NCI-H526 treated with DMSO at 0.1 percent for 48 hours (cell line): ENCODE measurements at regions not wholly inside any gene's neighbourhood (a gene's known extent, or its start where the extent isn't known, plus 50 kb on each side); places are given as distances from the start of the nearest gene placed in this dataset.
"Not testable (repeated sequence)": the region's sequence is repeated elsewhere in the genome, so short reads cannot be mapped to it uniquely, and the experiment has no call there.

Experiments
- DNase-seq: peaks from one replicate; lab custom pipeline; 2025; lab: John Stamatoyannopoulos, UW

- no peak for DNase-seq
Observed at GRCh38 chr9:81344366-81344765, 345.0 kb downstream of the TLE1 start.

GRCh38 chr9:81335879-81336421 is 353.4 kb downstream of the TLE1 start:
- DNase-seq = no peak

GRCh38 chr9:81321551-81321950 is 367.8 kb downstream of the TLE1 start:
- DNase-seq = no peak

DNA sequence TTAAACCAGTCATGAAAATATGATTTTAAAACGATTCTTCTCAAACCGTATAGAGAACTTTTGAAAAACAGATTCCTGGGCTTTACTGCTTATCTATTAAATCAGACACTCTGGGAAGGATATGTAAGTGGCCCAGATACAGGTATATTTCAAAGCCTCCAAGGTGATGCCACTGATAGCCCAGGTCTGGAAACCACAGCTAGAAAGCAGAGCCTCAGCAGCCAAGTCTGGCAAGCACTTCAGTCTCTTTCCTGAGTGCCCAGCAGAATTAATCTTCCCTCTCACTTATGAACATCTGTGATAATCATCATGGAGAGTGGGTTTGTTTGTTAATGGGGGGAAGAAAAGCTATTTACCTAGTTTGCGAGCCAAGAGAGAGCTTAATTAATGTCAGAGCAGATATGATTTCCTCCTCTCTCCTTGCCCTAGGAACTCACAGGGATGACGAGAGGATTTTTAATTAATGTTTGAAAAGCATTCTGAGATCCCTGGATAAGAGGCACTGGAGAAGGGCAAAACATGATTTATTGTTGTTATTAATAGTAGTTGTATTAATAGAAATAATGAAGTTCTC is 368.4 kb downstream of the TLE1 start:
- no peak for DNase-seq

GRCh38 chr9:81318571-81318970 is 370.8 kb downstream of the TLE1 start:
- DNase-seq = no peak

GRCh38 chr9:81317939-81318338 is 371.4 kb downstream of the TLE1 start:
- no peak for DNase-seq

GRCh38 chr9:81317223-81317622 is 372.1 kb downstream of the TLE1 start:
- DNase-seq = no peak

GRCh38 chr9:81314490-81314889 is 374.9 kb downstream of the TLE1 start:
- DNase-seq = no peak

- no peak for DNase-seq
Observed at GRCh38 chr9:81313877-81314276, 375.5 kb downstream of the TLE1 start.

DNA sequence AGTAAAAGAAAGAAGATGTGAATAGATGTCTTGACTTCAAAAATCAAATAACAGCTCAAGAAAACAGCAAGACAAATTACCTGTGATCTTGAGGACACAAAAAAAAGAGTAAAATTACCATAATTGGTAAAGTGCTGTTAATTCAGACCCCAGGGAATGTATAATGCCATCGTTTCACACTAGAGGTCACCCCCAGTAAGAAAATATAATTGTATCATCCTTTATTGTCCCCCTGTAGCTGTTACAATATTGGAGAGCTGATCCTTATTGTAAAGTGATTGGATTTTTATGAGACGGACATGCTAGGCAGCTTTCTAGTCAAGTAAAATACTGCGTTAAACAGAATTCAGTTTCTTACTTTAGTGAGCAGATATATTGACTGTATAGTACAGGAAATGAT is 377.0 kb downstream of the TLE1 start:
- no peak for DNase-seq

- no peak for DNase-seq
Observed at GRCh38 chr9:81308404-81308803, 380.9 kb downstream of the TLE1 start.

DNA sequence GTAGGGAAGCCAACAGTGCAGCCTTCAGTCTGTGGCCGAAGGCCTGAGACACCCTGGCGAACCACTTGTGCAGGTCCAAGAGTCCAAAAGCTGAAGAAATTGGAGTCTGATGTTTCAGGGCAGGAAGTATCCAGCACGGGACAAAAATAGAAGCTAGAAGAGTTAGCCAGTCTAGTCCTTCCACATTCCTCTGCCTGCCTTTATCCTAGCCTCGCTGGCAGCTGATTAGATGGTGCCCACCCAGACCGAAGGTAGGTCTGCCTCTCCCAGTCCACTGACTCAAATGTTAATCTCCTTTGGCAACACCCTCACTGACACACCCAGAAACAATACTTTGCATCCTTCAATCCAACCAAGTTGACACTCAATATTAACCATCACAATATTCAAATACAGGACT is 381.6 kb downstream of the TLE1 start:
- DNase-seq = not testable (repeated sequence)

GRCh38 chr9:81305561-81306182 is 383.7 kb downstream of the TLE1 start:
- DNase-seq = no peak

DNA sequence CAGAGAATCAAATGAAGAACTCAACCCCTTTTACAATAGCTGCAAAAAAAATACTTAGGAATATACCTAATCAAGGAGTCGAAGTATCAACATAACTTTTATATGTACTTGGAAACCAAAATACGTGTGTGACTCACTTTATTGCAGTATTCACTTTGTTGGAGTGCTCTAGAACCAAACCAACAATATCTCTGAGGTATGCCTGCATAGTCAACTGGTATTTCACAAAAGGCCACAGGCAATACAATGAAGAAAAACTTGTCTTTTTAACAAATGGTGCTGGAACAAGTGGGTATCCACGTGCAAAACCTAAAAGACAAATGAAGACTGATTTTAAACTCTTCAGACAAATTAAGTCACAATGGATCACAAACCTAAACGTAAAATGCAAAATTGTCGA is 385.7 kb downstream of the TLE1 start:
- no peak for DNase-seq

DNA sequence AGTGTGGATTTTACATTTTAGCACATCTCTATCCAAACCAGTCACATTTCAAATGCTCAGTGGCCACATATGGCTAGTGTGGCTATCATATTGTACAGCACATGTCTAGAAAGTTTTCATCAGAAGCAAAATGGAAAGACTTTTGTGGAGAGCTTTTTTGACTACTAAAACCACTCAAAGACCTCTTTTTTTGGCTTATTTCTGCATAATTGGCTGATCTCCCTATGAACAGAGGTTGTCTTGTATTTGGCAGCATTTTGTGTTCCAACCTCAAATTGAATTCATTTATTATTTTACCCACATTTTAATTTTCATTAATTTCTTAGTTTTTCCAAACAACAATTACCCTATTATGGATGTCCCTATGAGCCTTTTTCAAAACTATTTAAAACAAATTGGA is 395.7 kb downstream of the TLE1 start:
- DNase-seq = no peak

DNA sequence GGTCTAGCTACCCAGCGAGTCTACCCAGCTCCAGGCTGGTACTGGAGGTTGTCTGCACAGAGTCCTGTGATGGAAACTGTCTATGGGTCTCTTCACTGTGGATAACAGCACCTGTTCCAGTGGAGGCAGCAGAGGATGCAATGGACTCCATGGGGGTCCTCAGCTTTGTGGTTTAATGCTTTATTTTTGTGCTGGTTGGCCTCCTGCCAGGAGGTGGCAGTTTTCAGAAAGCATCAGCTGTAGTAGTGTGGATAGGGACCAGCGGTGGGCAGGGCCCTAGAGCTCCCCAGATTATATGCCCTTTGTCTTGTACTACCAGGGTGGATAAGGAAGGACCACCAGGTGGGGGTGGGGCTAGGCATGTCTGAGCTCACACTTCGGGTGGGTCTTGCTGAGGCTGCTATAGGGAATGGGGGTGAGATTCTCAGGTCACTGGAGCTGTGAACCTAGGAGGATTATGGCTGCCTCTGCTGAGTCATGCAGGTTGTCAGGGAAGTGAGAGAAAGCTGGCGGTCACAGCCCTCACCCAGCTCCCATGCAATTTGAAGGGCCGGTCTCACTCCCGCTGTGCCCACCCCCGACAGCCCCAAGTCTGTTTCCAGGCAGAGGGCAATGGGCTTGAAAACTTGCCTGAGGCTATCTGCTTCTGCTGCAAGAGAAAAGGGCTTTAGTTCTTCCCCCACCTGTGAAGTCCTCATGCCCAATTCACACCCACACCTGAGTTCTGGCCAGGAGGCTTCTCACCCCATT is 397.1 kb downstream of the TLE1 start:
- no peak for DNase-seq

GRCh38 chr9:81289622-81290021 is 399.7 kb downstream of the TLE1 start:
- DNase-seq = no peak

DNA sequence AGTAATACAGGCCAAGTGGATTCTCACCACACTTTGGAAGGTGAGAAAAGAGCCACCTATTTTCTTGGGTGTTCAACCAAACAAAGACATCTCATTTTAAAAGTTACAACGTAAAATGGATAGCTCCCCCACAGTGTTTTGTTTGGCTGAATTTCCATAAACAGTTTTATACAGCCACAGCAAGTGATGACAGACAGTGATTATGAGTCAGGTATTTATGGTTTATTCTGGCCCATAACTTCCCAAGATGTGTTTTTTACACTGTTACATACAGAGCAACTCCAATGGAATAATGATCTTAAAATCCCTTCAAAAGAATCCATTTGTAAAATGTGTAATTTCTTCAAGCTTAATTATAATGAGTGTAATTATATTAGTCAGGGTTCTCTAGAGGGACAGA is 421.3 kb downstream of the TLE1 start:
- no peak for DNase-seq

- no peak for DNase-seq
Observed at GRCh38 chr9:81266674-81267073, 422.7 kb downstream of the TLE1 start.

- DNase-seq = no peak
Observed at GRCh38 chr9:81266086-81266485, 423.3 kb downstream of the TLE1 start.

- DNase-seq = no peak
Observed at GRCh38 chr9:81264516-81264915, 424.8 kb downstream of the TLE1 start.

- no peak for DNase-seq
Observed at GRCh38 chr9:81259896-81260295, 429.5 kb downstream of the TLE1 start.

DNA sequence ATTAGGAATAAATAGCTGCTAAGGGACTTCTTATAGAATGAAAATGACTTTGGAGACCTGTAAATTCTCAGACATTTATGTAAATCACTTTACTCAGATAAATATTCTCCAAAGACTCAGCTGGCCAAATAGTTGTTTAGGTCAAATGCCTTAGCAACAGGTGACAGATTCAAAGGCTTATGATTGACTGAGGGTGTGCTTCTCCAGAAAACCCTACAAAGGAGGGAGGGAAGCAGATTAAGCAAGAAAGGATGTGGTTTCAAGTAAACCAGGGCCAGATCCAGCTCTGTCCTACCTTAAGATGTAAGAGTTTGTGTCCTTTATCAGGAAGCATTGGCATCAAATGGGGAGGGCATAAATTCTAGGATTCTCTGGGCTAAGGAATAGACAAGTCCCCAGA is 433.0 kb downstream of the TLE1 start:
- DNase-seq = no peak
